Nucleus accumbens (tissue), 56 donors: ENCODE measurements at regions not wholly inside any gene's neighbourhood (a gene's known extent, or its start where the extent isn't known, plus 50 kb on each side); places are given as distances from the start of the nearest gene placed in this dataset.

Source experiments
- DNase-seq, 56 donors: peaks; one replicate each; lab custom pipeline; 2025; lab: John Stamatoyannopoulos, UW

DNA sequence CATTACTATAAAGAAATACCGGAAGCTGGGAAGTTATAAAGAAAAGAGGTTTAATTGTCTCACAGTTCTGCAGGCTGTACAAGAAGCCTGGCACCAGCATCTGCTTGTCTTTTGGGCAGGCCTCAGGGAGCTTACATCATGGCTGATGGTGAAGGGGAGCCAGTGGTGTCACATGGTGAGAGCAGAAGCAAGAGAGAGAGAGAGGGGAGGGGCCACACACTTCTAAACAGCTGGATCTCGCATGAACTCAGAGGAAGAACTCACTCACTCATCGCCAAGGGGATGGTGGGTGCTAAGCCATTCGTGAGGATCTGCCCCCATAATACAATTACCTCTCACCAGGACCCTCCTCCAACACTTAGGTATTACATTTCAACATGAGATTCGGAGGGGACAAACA, 51.8 kb upstream of the ANKRD34C start:
- DNase-seq, result no peak

DNA sequence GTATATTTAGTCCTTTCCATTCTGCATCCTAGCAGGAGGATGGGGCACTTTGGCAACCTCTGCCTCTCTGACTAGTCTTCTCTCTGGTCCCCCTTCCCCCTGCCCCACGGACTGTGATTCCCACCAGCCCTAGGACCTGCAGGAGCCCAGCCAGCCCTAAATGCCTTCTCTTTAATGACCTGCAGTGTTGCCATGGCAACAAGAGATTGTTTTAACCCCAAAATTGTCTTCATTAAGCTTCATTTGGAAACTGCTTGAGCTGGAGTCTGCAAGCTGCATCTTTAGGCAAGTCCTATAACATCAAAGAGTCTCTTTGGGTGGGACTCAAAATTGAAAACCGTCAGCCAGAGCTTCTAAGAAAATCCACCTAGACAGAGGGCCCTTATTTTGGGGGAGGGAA, 59.7 kb upstream of the ANKRD34C start:
- no peak for DNase-seq

DNA sequence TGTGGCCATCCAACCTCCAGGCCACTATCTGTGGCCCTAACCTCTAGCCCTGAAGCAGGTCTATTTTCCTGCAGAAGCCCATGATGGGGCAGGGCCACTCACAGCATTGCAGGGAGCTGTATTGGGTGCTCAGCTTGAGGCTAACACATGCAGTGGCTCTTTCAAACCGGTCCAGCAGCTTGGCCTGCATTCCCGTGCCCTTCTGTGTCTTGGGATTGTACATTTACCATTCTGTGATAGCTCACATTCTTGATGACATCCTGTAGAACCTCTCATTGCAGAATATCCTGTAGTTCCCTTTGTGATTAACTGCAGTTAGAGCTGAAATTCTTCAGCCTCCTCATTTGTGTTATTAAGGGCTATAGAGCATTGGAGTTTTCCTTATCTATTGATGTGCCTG, 60.8 kb upstream of the ANKRD34C start:
- DNase-seq, result no peak

DNA sequence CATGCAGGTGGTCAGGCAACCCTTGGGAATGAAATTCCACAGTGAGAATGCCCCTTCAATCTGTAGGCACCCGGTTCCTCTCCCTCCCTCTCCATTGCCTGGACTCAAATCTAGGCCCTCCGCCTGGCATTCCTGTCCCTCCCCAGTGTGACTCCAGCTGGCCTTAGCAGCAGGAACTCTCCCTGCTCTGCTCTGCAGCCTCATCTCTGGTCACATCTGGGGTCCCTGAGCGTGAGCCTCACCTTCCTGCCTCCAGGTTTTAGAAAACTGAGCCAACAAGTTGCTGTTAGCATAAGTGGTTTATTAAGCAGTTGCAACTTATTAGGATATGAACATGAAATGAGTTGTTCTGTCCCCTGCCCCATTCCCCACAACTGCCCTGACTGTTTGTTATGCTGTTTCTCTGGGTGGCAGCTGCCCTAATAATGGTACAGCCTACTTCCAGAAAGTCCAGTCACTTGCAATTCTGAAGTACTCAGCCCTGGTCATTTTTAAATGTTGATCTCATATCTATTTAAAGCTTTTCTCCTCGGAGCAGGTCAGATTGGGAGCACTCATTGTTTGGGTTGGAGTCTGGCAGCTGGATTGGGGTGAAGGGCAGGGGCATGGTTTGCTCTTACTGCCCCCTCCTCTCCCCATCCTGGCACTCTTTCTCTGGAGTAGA, 63.0 kb upstream of the ANKRD34C start:
- no peak for DNase-seq

DNA sequence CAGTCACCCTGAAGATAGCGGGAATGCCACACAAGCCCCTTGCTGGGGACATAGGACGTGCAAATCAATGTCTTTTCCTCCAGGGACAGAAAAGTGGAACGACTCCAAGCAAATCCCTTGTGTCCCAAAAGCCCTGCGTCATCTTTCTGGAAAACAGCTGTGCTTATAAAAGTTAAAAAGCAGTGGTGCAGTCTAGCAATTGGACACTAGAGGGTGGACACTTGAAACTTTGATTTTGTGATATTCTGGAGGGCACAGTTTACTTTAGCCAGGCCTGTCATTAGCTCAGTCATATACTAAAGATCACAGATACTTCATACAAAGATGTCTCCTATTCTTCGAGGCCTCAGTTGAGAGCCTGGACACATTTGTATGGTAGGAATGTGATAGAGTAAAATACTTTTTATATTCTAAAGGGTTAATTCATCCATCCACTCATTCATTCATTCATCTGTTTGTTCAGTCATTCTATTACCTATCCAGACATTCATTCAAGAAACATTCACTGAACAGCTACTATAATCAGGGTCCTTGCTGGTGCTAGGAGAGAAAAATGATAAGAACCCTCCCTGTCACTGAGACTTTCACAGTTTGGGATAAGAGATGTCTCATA, 63.8 kb upstream of the ANKRD34C start:
- no peak for DNase-seq

DNA sequence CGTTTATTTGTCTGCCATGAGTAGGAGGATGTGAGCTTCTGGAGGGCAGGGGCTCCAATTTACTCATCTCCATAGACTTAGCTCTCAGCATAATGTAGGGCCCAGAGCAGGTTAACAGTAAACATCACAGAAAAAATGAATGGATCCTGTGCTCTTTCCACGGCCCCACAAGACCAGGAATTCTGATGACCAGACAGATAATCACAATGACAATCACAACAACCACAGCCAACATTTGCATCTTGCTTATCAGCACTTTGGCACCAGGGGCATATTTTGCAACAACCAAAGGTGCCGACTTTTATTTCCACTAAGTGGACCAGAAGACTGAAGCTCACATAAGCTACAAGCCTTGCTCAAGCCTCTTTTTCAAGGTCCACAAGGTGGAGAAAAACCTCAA, 68.9 kb upstream of the ANKRD34C start:
- no peak for DNase-seq

DNA sequence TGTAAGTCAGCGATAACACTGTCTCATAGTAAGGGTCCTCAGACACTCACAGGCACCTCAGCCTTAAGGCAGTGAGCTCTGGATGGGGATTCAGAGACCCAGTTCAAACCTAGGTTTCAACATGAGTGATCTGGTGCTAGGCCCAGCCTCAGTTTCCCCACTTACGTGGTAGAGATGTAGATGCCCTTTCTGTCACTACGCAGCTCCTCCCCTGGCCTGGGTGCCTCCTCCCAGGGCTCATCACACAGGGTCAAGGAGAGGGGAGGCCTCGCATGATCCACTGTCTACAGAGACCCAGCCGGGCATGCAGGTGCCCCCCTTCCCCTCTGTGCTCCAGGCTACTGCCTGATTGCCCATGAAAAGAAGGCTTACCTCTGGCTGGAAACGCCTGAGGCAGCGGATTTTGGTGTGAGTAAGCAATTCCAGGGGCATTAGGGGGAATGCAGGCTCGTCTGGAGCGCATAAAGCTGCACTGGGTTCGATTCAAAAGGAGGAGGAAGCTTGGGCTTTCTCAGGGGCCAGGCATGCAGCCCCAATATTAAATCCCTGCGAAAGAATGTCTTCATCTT, 69.8 kb upstream of the ANKRD34C start:
- no peak for DNase-seq

DNA sequence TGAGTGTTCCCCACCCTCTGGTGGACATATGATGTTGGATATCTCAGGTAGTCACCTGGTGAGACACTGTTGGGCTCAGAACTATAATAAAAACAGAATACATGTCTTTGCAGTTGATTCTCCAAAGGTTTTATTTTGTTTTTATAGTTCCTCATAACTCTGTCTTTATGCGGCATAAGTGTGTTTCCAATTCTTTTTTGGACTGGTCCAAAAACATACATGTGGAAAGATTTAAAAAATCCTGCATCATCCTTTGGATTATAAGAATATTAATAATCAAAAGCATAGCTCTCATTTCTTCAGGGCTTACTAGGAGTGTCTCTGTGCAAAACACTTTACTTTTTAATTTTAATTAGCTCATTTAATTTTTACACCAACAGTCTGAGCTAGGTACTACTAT, 71.0 kb upstream of the ANKRD34C start:
- DNase-seq, result no peak

DNA sequence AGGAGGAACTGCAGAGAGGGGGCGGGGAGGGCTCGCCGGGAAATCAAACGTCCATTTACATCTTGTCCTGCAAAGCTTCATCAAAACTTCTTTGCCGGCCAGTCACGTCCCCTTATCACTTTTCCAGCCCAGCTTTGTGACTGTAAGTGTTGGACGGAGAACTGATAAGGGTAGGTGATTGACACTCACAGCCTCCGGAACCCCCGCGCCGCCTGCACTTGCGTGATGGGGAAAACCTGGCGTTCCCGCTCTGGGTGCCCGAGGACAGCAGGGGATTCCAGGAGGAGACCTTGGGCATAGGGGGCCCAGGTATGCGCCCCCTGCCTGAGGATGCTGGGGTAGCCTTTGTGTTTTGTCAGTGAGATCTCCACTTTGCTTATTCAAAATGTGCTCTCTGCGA, 72.8 kb upstream of the ANKRD34C start:
- no peak for DNase-seq

DNA sequence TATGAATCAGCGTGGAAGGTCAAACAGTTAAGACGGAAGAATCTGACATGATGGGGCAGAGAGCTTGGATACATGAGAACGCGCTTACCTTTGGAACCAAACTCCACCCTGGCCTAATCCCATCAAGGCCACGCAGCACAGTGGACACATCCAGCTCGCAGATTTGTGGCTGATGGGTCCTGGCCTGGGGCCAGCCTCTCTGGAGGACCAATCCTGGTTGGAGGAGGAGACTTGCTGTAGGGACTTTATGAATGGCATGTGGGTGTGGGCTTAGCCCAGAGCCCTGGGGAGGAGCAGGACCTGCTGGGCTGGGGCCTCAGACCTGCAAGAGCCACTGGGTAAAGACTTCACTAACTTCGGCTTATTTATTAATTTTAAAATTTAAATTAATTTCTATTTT, 73.4 kb upstream of the ANKRD34C start:
- no peak for DNase-seq

DNA sequence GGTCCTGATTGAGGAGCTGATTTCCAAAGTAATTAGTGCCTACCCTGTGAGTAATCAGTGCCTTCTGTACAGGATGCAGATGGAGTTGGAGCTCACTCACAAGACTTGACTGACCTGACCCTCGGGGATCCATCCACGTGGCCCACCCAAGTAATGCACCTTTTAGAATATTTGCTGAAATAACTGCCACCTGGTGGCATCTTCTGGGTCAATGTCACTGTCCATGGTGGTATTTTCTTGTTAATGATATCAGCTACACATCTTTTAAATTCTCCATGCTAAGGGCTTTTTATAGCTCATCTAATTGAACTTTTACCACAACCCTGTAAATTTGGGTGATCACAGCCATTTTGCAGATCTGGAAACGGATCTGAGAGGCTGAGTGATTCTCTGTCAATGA, 74.3 kb upstream of the ANKRD34C start:
- DNase-seq, result no peak

DNA sequence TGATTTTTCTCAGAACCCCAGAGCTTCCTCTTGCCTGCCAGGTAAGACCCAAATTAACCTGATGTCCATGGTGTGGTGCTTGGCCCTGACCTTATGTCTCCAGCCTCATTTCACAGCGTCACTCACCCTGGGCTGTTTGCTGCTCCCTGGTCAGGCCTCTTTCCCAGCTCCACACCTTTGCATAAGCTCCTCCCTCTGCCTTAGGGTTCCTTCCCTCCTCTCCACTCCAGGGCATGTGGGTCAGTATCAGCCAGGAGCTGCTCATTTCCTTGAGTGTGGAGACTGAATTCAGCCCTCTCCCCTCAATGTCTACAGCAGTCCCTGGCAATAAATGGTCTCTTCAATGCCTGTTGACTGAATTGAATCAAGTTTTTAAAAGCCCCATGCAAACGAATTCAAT, 75.6 kb upstream of the ANKRD34C start:
- DNase-seq, result no peak

DNA sequence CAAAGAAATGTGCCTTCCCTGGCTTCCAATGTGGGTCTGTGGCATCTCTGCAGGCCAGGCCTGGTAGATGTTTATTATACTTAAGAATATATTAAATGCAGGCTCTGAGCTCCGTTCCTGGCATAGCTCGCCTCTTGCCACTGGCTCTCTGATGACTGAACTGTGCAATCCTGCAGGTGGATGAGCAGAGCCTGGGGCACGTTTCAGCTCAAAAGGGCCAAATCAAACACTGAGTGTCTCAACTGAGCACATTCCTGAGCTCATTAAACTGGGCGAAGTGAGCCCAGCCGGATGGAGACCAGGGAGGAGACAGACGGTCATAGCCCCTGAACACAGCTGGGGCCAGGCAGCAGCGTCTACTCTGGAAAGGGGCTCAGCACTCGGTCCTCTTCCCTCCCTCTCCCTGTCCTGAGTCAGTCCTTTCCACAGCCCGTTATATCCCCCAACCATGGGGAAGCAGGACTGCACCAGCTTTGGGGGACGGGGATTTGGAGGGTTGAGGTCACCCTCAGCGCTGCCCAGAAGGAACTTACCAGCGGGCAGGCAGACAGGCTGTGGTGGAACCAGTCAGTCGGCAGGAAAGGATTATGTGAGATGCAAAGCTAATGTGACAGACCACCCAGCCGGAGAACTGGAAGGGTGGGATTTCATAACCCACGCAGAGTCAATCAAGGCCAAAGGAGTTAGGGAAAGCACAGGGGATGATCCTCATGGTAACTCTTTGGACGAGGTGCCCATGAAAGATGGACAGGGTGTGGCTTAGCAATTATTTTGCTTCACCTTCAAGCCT, 77.4 kb upstream of the ANKRD34C start:
- DNase-seq, result no peak

DNA sequence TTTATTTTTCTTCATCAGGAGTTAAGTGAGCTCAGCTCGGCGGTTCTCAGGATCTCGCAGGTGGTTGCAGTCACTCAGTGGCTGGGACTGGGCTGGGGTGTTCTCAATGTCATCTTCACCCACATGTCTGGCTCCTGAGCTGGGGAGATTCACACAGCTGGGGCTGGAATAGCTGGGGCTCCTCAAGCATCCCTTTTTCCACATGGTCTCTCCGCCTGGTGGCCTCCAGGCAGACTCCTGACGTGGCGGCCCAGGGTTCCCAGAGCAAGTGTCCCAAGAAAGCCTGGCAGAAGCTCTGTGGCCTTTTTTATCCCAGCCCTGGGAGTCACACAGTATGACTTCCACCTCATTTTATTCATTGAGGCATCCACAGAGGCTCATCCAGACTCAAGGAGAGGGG, 84.1 kb upstream of the ANKRD34C start:
- no peak for DNase-seq

DNA sequence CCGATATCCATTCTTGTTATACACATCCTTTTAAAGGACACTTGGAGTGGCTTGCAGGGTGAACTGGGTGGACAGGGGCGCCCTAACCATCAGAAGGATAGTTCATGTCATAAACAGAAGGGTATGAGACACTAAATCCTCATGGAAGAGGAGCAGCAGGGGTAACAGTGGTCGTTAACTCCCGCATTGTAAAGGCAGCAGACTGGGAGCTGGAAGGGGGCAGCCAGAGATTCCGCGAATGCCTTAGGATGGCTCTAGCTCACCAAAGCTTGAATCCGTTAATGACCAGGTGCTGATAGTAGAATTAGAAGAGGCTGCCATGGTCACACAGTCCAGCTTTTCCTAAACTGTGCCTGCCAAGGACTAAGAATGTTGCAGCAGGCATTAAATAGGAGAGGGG, 85.2 kb upstream of the ANKRD34C start:
- DNase-seq, result no peak

DNA sequence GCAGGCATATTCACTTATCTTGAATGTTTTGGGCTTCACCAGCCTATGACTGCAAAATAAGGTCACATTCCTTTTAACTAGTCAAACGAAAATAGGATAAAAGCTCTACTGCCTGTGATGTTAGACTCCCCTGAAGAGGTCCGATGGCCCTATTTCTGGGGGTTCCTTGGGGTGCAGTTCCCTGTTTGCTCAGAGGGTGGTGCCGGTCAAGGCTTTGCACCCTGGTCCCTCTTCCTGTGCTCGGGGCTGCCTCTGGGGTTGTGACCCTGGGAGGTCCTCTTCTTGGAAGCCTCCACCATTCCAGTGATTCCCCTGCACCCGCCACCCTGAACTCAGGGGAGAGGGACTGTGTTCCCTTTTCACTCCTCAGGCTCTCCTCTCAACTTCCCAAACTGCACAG, 86.7 kb upstream of the ANKRD34C start:
- no peak for DNase-seq

DNA sequence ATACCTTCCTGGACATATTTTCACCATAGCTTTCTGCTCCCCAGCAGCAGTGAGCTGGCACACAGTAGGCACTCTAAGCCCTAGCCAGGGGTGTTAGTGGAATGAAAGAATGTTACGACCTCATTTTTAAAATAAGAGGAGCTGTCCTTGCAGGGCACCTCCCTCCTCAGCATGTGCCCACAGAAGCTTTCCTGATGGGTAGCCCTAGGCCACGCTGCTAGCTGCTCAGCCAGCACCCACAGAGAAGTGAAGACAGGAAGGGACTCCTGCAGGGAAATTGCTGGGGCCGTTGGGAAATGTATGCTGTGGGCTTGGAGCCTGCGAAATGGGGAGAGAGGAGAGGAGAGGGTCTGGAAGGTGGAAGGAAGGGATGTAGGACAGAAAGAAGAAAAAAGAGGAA, 87.3 kb upstream of the ANKRD34C start:
- no peak for DNase-seq

DNA sequence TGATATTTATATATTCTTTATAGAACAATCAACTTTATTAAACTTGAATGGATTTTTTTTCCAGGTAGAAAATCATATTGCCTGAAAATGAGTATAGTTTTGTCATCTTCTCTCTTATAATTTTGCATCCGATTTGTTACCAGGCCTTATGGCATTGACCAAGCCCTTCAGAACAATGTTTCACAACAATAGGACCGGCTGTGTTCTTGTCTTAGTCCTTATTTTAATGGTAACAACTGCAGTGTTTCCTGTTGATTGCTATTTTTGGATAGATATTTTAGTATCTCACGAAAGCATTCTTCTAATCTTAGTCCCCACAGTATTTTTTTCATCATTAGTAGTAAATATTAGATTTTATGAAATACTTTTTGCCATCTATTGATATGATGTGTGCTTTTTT, 88.1 kb upstream of the ANKRD34C start:
- DNase-seq, result no peak

DNA sequence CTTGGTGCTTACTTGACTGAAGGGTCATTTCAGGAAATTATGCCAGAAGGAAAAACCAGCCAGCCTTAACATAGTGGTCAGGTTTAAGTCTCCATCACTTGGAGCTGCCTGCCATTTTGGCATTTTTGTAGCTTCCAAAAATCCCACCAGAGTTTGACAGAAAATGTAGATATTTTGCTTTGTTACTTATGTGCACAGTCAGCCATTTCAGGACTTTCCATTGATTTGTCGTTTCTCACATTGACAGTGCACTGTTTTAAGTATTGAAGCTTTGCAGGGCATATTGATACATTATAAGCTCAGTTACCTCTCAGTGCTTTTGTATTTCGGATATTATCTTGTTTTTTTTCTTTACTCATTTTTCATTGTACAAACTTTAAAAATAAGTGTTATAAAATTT, 89.0 kb upstream of the ANKRD34C start:
- DNase-seq, result no peak

DNA sequence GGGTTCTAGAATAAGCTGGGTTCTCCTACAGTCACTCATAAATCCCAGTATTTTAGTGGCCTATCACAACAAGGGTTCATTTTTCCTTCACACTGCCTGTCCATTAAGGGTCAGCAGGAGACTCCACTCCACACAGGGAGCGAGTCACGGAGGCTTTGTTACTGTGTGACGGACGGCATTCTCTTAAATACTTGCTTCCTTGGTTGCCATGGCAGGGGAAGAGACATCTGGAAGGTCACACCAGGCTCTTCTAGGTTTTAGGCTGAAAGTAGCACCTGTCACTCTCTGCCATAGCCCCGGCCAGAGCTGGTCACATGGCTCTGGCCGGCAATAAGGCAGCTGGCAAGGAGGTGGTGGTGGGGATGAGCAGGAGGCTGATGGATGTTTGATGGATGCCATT, 89.4 kb upstream of the ANKRD34C start:
- DNase-seq, result no peak

DNA sequence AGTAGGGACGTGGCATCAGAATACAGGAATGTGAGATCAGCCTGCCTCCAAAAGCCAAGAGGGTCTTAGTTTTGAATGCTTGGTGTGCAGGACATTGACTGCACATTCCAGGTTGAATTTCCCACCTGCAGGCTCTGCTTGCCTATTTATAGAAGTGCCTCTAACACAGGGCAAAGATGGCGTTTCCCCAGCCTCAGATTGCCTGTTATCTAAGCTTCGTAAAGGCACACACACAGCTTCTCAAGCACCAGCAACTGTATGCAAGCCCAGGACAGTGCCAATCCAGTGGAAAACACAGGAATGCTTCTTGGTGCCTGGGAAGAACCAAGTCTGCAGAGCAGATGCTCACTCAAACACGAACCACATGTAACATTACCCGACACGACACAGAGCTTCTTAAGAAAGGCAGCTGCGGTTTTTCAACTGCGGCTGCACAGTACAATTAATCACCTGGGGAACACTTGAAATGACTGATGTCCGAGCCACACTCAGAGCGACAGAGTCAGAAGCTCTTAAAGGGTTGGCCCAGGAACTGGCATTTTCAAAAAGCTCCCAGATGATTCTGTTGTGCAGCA, 90.0 kb upstream of the ANKRD34C start:
- DNase-seq, result no peak
